Esophagus squamous epithelium (tissue), 4 donors: ENCODE measurements at regions not wholly inside any gene's neighbourhood (a gene's known extent, or its start where the extent isn't known, plus 50 kb on each side); places are given as distances from the start of the nearest gene placed in this dataset.

Experiments
- POLR2A ChIP-seq, 4 donors: fragments of 450-650 bp; IDR thresholded peaks; one replicate each; pipeline ENCODE4 v1.6.1; 2017; ENCODE audit warnings: antibody characterized with exemption in 4 of 4, mild to moderate bottlenecking in 4 of 4, moderate library complexity in 3 of 4
- TF ChIP-seq, protein P1 (sequence below), 6 experiments: fragments of 450-650 bp in 4 of 6; fragments of 200-600 bp in 2 of 6; sonication (generic) in 2 of 6; IDR thresholded peaks; one replicate each; pipeline ENCODE4 v1.5.1; 2016 to 2019; ENCODE audit warnings: antibody characterized with exemption in 6 of 6, mild to moderate bottlenecking in 4 of 6, moderate library complexity in 4 of 6

DNA sequence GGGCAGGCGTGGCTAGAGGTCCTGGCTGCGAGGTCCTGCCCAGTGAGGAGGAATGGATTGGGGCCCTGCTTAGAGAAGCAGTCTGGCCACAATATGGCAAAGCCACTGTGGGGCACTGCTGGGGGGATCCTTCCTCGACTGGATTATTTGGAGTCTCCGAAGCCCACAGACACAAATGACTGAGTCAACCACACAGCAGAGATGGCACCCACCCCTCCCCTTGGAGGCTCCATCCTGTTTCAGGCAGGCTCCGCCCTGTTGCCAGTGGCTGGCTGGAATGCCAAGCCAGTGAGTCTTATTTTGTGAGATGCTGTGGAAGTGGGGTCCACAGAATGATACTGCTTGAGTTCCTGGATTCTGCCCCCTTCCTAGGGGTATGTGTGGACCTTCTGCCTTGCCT, 363.9 kb downstream of the PPP1R2C start:
- TF ChIP-seq, protein P1, sequence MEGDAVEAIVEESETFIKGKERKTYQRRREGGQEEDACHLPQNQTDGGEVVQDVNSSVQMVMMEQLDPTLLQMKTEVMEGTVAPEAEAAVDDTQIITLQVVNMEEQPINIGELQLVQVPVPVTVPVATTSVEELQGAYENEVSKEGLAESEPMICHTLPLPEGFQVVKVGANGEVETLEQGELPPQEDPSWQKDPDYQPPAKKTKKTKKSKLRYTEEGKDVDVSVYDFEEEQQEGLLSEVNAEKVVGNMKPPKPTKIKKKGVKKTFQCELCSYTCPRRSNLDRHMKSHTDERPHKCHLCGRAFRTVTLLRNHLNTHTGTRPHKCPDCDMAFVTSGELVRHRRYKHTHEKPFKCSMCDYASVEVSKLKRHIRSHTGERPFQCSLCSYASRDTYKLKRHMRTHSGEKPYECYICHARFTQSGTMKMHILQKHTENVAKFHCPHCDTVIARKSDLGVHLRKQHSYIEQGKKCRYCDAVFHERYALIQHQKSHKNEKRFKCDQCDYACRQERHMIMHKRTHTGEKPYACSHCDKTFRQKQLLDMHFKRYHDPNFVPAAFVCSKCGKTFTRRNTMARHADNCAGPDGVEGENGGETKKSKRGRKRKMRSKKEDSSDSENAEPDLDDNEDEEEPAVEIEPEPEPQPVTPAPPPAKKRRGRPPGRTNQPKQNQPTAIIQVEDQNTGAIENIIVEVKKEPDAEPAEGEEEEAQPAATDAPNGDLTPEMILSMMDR (IDR thresholded peaks at IDR 0.05) = no peak
- TF ChIP-seq POLR2A (IDR thresholded peaks at IDR 0.05) = no peak
